Panc1 (cell line): ENCODE measurements at regions not wholly inside any gene's neighbourhood (a gene's known extent, or its start where the extent isn't known, plus 50 kb on each side); places are given as distances from the start of the nearest gene placed in this dataset.

Source experiments
- CTCF ChIP-seq: fragments of 450-650 bp; IDR thresholded peaks from 2 replicates; pipeline ENCODE4 v1.5.1; 2017; ENCODE audit warnings: mild to moderate bottlenecking
- REST ChIP-seq, 2 experiments: IDR thresholded peaks; 2 replicates each; pipeline ENCODE4 v1.6.1; 2011 to 2012; ENCODE audit warnings: low read depth in 2 of 2, control low read depth in 1 of 2, low read length in 1 of 2, mild to moderate bottlenecking in 1 of 2, moderate library complexity in 1 of 2; ENCODE audit not compliant: insufficient read depth in 1 of 2
- TCF7L2 ChIP-seq: IDR thresholded peaks from 2 replicates; pipeline ENCODE4 v1.6.1; 2011; ENCODE audit warnings: mild to moderate bottlenecking, low read depth, low read length, inconsistent platforms

DNA sequence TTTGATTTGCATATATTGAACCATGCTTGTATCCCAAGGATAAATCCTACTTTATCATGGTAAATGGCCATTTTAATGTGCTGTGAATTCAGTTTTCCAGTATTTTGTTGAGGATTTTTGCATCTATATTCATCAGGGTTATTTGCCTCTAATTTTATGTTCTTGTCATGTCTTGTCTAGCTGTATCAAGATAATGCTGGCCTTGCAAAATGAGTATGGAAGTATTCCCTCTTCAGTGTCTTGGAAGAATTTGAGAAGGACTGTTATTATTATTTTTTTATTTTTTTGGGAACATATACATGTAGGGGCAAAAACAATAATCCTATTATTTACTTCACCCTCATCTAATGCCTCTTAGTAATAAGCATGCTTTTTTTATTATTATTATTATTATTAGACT lies 398.0 kb upstream of the KCNH7 start:
- TF ChIP-seq CTCF (no peak), REST (IDR thresholded peaks at IDR 0.05; ENCODE audit: insufficient read depth in 1 of 2, low read depth in 2 of 2, low read length in 1 of 2) (no peak), TCF7L2 (no peak)
